ENCODE measurements at regions not wholly inside any gene's neighbourhood (a gene's known extent, or its start where the extent isn't known, plus 50 kb on each side); places are given as distances from the start of the nearest gene placed in this dataset.
A peak's percentile ranks its signal among the peaks of the same experiment; 100 is the strongest.

DNA sequence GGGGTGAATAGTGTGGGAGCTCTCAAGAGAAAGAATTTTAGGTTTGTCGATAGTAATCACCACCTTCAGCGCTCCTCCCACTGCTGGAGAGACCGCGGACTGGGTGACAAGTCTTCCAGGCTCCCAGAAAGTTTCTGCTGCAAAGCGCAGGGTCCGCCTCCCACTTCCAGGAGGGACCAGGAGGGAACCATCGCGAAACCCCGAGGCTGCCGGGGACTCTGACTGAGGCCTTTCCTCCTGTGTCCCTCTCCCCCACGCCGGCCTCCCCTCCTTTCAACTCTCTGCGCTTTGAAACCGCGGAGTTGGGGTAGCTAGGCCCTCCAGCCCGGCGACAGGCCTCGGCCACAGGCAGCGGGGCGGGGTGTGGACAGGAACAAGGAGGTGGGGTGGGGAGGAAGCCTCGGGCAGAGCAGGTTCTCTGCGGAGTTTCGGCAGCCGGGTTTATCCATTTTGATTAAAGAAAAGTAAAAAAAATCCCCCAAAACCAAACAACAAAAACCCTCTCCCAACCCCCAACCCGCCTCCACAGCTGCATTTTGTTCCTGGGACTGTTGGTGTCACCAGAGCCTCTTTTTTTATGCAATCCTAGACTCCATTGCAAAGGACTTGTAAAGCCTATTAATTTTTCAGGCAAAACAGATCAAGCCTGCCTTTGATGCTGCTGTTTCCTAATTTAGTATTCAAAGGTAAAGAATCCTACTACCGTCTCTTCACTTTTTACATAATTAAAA is 157.2 kb downstream of the TM9SF2 start:
- DNase-seq = no peak

- DNase-seq = no peak
Measured at GRCh38 chr13:99657848-99658260, 156.6 kb downstream of the TM9SF2 start.

DNA sequence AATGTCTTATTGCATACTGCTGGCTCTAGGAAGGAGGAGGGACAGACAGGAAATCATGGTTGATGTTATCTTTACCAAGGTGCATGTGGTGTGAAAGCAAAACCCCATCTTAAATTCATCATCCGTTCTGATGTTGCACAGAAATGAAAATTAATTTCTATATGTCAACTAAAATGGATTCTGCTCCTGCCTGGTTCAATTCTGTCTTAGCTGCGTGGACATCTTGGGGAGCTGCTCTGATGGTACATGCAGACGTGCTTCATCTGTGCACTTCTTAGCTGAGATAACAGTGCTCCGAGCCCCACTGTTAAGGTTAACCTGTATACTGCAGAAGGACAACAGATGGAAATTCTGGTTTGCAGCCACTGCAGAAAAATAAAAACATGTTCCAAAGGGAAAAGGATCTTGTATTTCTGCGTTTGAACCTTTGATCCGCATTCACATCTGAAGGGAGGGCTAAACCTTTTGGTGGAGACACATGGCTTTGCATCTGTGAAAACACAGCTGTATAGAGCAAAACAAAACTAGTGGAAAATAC is 155.6 kb downstream of the TM9SF2 start:
- DNase-seq = no peak

- peak; percentile 62 for DNase-seq
Measured at GRCh38 chr13:99656092-99656745, 154.9 kb downstream of the TM9SF2 start.

- no peak for DNase-seq
Measured at GRCh38 chr13:99655351-99656091, 154.2 kb downstream of the TM9SF2 start.

- no peak for DNase-seq
Measured at GRCh38 chr13:99654076-99654475, 152.8 kb downstream of the TM9SF2 start.

GRCh38 chr13:99653526-99653925 is 152.3 kb downstream of the TM9SF2 start:
- no peak for DNase-seq

DNA sequence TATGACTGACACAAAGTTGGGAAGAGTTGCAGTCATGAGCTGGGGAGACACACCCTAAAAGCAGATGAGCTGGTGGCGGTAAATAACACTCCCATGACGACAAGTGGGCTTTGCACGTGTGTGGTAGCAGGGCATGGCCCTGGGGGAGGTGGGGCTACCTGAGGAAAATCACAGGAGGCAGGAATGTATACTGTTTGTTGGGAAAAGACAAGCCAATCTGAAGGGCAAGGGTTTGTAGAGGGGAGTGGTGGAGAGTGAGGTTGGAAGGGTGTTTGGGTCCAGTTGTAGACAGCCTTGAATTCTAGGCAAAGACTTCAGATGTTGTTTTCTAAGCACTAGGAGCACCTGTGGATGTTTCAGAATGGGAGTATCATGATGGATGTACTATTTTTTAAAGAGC is 151.6 kb downstream of the TM9SF2 start:
- DNase-seq = no peak

DNA sequence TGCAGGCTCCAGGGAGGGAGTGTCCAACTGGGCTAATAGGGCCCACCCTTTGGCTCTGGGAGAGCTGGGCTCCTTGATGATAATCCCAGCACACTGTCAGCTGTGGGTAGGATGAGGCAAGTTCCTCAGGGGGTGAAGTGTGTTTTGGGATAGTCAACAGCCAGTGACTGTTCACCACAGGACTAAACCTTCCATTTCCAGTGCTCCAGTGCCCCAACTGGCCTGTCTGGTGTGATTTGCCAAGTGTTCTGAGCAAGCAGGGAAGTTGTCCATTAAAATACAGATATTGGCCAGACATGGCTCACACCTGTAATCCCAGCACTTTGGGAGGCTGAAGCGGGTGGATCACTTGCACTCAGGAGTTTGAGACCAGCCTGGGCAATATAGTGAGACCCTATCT is 150.9 kb downstream of the TM9SF2 start:
- no peak for DNase-seq

GRCh38 chr13:99651016-99651415 is 149.7 kb downstream of the TM9SF2 start:
- DNase-seq = no peak

DNA sequence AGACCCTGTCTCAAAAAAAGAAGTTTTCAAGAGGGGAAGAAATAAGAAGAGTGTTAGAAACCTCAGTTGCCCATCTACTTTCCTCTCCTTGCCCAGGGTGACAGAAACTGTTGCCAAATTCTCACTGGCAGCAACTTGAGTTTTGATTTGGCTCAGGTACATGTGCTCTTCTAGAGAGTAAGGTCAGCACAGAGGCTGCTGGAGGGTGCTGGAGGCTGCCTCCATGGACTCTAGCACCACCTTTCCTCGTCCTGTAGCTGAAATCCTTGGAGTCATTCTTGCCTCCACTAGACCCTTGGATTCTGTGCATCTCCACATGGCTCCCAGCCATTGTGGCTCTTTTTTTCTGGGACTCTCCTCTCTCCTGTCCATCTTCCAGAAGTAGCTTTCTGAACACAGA is 149.1 kb downstream of the TM9SF2 start:
- no peak for DNase-seq

DNA sequence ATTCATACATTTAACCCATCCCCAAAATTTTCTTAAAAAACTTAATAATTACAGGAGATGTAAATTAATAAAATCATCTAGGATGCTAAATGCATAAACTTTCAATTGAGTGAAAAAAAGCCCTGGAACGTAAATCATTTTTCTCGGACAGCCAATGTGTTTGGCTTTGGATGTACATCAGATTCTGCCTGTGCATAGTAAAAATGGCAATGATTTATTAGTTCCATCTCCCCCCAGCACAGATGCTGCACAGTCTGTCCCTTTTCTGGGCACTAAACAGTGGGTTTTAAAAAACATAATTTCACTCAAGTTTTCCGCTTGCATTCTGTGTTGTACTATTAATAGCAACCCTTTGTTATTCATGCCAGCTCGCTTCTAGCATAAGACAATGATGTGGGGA is 147.7 kb downstream of the TM9SF2 start:
- DNase-seq = no peak

DNA sequence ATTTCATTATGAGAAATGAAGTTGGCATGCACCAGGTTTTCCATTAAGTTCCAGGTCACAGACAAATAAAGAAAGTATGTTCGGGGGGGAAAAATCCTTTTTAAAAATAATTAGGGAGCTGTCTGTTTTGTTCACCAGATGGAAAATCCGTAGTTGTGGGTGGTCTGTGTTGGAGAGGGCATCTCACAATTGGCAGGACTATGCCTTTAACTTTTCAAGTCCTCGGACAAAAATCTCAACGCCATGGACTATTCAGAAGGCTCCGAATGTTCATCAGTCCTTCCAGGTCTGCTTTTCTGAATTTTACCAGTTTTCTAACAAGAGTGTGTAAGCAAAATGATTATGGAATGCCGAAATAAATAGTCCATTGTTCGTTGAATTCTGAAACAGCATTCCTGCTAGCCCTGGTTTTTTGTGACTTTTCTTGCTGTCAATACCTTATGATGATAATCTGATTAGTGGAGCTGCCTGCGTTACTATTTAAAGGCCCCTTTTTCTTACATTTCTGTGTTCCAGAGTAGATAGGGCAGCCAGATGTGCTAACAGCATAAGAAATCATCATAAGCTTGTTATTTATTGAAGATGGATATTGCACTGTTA is 146.9 kb downstream of the TM9SF2 start:
- no peak for DNase-seq

- no peak for DNase-seq
Measured at GRCh38 chr13:99647596-99647985, 146.3 kb downstream of the TM9SF2 start.

- DNase-seq = no peak
Measured at GRCh38 chr13:99646866-99647595, 145.8 kb downstream of the TM9SF2 start.

DNA sequence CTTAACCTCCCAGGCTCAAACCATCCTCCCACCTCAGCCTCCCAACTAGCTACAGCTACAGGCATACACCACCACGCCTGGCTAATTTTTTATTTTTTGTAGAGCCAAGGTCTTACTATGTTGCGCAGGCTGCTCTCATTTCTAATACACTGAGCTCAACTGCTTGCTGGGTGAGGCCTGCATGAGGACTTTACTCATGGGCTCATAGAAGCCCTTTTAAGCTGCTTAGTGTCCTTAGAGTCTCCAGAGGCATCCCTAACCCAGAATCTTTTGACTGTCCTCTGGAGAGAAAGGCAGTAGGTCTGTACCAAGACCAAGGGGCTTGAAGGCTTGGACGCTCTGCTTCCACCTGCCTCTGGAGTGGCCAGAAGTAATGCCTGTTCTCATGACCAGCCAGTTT is 141.6 kb downstream of the TM9SF2 start:
- no peak for DNase-seq

GRCh38 chr13:99642006-99642405 is 140.7 kb downstream of the TM9SF2 start:
- DNase-seq = no peak

GRCh38 chr13:99640260-99640659 is 139.0 kb downstream of the TM9SF2 start:
- no peak for DNase-seq

DNA sequence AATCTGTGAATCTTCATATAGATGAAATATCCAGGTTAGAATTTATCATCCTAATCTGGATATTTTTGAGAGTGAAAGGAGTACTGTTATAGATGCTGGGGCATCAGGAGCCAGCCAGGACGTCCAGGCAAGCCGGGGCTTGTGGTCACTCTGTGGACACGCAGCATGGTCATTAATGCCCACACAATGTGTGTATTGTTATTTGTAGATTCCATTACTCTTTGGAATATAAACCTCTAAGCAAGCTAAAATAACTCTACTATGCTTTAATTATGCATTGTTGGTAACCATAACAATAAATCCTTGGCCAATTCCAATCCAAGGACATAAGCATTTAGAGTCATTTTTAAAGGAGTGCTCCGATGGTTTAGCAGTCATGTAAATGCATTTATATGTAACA is 137.9 kb downstream of the TM9SF2 start:
- no peak for DNase-seq

DNA sequence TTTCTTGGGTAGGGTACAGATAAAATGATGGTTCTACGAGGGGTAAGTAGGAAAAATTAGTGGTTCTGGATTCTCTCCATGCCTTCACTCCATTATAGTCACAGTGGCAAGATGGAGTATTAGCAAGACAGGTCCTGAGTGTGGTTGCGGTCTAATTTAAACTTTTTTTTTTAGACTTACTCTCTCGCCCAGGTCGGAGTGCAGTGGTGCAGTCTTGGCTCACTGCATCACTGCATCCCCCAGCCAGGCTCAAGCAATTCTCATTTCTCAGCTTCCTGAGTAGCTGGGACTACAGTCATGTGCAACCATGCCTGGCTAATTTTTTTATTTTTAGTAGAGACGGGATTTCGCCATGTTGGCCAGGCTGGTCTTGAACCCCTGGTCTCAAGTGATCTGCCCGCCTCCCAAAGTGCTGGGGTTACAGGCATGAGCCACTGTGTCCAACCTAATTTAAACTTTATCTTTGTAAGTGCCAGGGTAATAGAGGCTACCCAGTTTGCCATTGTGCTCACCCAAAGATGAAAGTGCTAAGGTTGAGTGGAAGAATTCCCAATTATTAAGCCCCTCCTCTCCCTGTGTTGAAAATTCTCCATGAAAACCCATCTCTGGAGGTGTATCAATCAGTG is 135.6 kb downstream of the TM9SF2 start:
- no peak for DNase-seq

DNA sequence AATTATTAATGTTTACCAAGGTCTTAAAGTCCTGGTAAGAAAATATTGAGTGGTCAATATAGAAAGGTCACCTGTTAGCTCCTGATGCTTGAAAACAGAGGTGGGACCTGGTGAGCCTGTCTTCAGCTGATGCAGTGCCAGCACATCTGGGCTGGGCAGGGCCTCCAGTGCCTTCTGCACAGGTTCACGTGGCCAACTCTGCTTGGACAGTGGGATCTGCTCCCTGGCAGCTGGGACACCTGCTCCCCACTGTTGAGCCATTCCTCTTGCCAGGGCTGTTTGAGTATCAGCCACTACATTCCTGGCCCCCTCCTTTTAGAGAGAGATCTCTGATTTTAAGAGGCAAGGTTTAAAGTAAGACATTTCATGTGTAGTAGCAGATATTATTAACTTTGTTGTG is 135.0 kb downstream of the TM9SF2 start:
- no peak for DNase-seq

- DNase-seq = no peak
Measured at GRCh38 chr13:99634672-99635071, 133.4 kb downstream of the TM9SF2 start.
